Stimulated activated CD4-positive, alpha-beta T cell treated with anti-CD3 and anti-CD28 coated beads, Interleukin-4, amount 100 ng/mL, for 1 hour (primary cell): ENCODE measurements at regions not wholly inside any gene's neighbourhood (a gene's known extent, or its start where the extent isn't known, plus 50 kb on each side); places are given as distances from the start of the nearest gene placed in this dataset.

ENCODE experiments used
- DNase-seq: peaks from one replicate; pipeline ENCODE4 v3.0.0-alpha.2; 2020

DNA sequence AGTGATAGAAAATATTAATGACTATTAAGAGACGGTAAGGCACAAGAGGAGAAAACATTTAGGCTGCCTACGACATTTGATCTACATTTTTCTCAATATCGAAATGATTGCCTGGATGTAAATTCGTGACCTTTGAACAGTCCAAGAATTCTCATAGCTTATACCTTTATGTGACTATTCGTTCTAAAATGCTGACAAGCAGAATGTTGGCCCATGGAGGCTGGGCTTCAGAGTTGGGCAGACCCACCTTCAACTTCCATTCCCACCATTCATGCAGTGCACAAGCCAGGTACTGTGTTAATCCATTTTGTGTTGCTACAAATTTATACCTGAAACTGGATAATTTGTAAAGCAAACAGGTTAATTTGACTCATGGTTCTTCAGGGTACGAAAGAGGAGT, 441.4 kb upstream of the COBL start:
- DNase-seq, result no peak

DNA sequence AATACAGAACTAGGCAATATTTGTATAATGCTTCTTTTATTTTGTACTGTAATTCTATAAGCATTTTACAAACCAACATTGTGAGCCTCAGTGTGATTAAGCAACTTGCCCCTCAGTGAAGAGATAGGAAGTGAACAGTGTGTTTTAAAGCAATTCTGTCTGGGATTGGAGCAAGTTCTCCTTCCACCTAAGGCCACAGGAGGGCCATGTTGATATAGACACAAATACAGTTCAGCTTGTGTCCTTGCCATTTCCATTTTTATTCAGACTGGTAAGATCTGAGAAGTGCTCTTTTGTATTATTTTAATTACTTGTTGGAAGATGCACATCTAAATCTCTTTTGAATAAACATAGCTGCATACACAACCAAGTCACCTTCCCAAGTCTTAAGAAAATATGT, 416.3 kb upstream of the COBL start:
- no peak for DNase-seq

DNA sequence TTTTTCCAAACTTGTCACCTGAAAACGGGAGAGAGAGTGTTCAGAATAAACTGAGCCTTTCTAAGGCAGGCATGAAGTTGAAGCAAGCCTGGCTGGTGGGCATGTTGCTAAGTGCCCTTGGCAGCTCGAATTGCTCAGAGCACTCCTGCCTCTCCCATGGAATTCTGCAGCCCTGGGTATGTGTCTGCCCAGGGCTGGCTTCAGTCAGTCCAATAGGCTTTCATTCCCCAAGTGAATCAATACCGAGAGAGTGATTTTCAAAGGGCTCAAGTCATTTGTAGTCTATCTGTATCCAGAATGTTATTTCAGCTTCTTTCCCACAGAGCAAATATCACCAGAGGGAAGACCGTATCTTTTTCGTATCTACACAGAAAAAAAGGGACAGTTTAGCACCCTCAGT, 415.5 kb upstream of the COBL start:
- DNase-seq, result no peak

DNA sequence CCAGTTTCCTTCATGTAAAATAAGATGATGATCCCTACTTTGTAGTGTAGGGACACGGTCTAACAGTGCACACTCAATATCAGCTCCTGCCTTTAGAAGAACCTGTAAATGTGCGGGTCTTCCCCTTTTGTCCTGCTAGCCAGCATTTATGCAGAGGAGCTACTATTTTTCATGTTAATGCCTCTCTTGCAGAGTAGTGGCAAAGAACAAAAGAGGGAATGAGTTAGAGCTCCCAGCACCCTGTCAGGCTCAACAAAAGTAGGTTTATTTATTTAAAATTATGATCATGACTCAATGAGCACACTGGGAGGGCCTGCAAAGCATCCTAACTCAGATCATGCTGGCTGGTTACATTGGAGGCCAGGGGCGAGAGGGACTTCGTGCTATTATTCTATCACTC, 414.5 kb upstream of the COBL start:
- no peak for DNase-seq

DNA sequence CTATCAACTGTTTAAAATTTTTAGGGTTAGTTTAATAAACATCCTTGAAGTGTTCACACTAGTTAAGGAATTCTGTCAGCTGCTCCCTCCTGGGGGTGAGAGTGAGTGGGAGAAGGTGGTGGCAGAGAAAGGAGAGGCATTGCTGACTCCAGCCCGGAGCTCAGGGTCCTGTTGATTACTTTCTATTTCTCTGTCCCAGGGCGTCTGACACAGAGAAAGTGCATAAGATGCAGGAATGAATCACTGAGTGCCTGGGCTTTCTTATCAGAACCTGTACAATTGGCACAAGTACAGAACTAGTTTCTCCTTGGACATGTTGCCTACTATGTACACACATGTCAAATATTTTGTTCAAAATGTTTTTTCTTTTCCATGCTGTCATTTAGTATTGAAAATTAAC, 410.8 kb upstream of the COBL start:
- DNase-seq, result no peak

DNA sequence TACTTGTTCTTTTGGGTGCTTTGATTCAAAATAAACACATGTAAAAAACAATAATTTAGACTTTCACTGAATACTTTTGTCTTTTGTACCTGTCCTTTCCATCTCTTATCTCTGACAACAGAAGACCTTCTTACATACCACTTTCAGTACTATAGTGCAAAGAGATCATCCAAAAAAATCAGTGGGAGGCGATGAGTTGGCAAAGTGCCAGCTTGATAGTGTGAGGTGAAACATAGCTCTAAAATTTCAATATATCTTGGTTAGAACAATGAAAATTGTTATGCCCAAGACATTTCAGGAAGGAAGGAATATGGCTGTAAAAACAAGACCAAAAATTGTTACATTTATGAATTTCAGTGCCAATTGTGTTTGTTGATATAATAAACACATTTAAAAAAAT, 390.2 kb upstream of the COBL start:
- DNase-seq, result no peak

DNA sequence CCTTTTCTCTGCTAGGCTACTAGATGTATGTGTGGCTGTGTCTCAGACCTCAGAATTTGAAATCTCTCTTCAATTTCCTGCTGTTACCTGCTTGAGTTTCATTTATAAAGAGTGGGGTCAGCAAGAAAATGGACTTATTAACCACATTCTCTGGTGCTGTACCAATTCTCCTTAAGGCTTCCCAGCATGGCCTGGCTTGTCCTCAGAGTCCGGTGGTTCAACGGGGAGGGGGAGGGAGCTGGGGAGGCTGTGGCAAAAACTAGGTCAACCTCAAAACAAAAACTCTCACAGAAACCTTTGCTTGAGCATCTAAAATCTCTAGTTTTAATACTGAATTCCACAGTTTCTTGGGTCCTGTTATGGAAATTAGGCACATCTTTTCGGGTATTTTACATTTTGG, 389.1 kb upstream of the COBL start:
- no peak for DNase-seq

DNA sequence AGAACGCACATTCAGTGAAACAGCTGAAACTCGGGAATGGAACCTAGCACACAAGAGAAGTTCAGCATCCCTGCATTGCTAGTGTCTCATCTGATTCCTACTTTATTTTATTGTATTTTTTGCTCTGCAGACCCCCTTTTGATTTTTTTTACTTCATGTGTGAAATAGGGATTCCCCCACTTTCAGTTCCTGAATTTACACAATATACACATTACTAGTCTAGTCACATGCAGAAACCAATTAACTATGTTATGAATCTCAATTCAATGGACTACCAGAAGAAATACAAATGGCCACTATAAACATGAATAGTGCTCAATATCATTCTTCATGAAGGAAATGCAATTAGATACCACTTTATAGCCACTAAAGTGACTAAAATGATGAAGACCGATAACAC, 386.1 kb upstream of the COBL start:
- DNase-seq, result no peak

DNA sequence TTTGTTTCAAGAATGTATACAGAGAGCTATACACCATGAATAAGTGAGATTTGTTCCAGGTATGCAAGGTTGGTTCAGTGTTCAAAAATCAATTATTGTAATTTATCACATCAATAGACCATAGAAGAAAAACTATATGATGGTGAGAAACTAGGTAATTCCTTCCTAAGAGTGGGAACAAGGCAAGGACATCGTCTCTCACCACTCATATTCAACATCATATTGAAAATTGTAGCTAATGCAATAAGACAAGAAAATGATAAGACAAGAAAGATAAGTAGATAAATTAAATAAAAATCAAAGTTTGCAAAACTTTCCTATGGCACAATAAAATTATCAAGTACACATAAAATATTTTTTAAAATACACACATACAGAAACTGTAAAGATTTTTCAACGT, 385.3 kb upstream of the COBL start:
- no peak for DNase-seq

DNA sequence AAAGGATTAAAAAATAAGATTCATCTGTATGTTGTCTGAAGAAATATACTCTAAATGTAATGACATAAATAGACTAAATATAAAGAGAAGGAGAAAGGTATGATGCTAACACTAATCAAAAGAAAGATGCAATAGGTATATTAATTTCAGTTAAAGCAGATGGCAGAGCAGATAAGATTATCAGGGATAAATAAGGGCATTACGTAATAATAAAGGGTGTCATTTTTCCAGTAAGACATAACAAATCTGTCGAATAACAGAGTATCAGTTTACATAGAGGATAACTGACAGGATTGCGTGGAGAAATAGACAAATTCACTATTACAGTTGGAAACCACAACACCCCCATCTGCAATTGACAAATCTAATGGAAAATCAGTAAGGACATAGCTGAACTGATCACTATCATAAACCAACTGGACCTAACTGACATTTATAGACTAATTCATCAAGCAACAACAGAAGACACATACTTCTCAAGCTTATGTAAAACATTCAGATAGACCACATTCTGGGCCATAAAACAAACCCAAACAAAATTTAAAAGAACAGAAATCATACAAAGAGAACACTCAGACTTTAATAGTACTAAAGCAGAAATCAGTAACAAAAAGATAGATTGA, 384.1 kb upstream of the COBL start:
- no peak for DNase-seq

DNA sequence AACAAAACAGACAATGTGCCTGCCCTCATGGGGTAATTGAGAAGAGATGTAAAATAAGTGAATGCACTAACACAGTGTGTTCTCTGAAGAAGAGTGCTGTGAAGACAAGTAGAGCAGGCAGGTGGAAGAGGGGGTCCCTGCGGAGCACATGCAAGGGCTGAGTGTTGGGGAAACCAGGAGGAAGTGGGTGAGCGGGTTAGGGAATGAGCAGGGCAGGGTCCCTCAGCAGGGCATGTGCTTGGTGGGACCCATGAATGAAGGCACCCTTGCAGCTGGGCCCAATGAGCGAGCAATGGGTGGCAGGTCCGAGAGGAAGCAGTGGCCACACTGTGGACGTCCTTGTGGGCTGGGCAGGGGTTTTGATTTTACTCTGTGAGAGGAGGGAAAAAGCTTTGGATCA, 376.6 kb upstream of the COBL start:
- no peak for DNase-seq

DNA sequence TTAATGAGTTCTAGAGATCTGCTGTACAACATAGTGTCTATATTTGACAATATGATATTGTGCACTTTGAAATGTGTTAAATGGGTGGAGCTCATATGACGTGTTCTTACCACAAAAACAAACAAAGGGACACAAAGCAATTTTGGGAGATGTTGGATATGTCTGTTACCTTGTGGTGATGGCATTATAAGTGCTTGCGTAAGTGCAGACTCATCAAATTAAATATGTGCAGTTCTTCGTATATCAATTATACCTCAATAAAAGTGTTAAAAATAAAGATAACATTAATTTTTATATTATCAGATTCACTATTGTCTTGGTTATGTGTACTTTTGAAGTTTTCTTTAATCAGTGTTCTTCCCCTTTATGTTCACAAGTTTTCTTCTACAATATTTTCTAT, 372.9 kb upstream of the COBL start:
- no peak for DNase-seq

DNA sequence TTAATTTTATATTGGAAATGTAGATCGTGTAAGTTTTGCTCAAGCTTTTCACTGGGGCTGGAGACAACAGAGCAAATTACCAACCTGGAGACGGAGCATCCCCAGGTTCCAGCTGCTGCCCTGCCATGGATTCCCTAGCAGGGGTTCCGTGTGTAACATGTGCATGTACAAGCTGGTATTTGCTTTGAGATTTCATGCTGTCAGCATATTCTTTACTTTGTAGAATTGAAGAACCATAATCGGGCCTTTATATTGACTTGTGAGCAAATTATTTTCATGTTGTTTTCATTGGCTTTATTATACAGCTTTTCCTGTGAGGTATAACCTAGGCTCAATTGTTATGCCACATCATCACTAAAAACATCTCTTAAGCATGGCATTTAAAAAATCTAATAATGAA, 369.2 kb upstream of the COBL start:
- no peak for DNase-seq

DNA sequence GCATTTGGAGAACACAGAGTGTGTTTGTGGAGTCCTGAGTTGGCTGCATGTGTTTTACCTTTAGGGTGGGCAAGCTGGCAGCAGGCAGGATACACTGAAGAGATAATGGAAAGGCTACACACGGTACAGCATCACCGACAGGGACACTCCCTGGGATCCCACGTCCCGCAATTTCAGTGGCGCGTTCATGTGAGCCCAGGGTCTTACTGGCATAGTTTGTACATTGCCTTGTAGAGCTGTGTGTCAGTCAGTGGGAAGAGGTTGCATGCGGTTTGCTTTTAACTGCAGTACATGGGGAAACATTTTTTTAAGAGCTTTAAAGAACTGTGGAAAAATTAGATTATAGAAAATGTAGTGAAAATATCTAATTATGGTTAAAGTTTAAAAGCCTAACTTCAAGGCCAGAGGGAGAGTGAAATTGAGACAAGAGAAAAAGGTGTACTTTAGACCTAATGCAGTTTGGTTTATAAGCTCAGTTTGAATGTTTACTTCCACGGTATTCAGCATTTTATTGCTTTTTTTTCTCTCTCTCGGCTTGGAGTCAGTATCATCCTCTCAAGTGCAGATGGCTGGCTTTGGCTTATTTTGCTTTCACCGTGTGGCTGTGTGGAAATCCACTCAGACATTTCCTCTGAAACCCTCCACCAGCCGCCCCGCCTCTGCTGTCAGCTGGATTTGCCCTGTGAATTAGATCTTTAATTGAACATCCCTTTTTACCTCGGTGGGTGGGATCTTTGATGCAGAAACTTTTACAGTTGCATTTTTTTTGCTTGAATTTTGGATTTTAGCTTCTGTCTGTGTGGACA, 364.2 kb upstream of the COBL start:
- DNase-seq, result no peak

DNA sequence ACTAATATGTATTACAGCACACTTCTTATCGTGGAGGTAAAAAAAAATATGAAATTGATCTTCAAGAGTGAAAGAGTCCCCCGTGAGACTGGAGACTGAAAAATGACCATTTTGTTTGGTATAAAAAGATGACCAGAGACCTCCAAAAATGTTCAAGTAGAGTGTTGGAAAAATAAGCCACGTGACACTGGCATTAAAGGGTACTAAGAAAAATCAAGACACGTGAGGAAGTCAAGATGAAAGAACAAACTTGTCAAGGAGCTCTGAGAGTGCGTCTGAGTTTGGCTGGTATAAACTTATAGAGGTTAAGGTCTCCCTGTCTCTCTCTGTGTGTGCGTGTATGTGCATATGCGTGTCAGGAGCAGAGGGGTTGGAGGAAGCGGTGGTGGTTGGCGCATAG, 362.7 kb upstream of the COBL start:
- no peak for DNase-seq

DNA sequence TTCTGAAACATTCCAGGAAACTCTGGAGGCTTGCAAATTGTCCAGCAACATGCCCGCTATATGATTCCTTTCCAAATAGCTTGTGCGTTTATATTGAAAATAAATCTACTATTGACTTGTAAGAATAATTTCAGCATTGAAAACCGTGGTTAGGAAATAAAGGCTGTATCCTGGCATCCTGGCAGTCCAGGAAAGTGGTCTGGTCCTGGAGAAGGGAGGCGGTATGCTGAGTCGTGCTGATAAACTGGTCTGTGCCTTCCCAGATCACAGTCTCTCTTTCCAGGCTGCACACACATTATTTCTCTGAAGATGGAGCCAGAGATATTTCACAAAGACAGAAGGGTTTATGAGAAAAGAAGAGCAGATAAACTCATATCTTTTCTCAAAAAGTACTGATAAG, 350.1 kb upstream of the COBL start:
- no peak for DNase-seq

DNA sequence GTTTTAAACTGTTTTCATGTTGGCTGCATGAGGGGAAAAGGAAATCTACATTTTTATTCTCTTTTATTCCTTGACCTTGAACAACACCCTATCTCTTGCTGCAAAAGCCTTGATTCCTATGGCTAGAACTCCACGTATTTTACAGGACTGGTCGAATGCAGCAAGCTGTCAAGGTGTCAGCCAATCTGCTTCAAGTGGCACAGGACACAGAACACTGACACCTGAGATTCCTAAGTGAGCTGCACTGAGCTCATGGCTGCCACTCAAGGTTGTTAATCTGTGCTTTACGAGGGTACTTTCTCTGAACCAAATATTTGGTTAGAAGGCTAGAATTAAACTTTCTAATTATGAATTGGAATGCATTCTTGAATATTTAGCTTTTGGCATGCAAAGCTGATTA, 349.7 kb upstream of the COBL start:
- DNase-seq, result no peak

DNA sequence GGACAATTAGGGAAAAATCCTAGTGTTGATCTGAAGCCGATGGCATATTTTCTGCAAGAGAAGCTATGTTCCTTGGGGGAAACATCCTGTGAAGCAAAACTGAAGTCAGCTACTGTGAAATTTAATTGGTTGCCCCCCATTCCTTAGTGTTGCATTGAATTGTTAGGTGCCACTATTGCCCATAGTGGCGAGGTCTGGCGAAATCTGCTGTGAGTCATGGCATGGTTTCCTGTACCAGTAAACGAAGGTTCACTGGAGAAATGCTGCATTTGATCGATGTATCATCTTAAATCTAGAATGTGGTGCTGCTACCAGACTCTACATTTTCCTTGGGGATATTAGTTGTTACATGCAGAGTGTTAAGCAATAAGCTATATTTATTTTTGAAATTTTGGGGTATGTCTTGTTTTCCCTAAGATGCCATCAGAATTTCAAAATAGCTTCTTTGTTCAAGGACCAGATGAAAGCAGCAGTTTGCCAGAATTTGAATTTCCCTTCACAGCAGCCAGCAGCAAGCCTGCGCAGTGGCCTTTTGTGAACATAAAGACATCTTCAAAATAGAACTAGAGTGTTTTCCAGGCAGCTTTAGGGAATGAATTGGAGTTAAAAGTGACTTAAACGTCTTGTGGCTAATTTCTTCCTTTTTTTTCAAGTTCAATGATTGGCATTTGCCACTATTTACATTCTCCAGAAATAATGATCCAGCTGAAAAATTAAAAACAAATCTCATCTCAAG, 348.6 kb upstream of the COBL start:
- DNase-seq, result no peak

DNA sequence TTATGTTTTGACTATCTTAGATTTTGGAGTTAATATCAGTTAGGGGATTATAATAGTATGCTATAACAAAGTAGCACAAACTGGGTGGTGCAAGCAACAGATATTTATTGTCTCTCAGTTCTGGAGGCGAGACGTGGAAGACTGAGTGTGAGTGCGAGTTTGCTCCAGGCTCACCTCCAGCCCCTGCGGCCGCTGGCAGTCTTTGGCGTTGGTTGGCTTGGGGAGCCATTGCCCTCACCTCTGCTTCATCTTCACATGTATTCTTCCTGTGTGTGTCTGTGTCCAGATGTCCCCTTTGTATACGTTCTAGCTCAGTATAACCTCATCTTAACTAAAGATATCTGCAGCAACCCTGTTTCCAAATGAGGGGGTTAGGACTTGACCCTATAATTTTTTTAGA, 343.9 kb upstream of the COBL start:
- DNase-seq, result no peak

DNA sequence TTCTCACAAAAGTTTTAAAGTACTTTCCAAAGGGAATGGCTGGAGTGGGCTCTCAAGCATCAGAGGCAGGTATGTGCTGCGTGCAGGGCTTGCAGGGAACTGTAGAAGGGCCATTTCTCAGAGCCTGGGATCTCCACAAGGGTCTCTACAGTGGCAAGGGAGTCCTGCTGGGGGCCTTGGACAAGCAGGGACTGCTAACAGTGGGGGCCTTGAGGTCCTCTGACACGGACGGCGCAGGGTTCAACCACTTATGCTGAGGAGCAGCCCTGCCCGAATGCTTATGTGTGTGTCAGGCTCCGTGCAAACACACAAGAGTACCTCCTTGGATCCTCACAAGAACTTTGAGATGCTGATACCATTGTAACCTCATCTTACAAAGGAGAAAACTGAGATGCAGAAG, 342.1 kb upstream of the COBL start:
- DNase-seq, result no peak

DNA sequence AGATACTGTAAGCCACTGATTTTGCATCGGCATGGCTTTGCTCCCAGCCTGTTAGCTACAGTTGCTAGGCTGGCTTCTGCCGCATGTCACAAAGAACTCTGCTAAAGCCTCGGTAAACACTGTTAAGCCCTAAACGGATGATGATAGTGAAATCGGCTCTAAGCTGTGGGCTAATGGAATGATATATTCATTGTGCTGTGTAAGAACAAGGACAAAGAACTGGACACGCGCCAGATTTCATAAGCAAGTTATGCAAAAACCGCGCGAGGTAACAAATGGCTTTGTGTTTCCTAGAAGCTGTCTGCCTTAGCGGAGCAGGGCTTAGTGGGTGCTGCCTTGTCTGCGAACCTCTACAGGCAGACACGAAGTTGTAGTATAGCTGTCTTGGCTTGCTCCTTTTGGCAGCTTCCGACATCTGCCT, 331.3 kb upstream of the COBL start:
- DNase-seq, result no peak

DNA sequence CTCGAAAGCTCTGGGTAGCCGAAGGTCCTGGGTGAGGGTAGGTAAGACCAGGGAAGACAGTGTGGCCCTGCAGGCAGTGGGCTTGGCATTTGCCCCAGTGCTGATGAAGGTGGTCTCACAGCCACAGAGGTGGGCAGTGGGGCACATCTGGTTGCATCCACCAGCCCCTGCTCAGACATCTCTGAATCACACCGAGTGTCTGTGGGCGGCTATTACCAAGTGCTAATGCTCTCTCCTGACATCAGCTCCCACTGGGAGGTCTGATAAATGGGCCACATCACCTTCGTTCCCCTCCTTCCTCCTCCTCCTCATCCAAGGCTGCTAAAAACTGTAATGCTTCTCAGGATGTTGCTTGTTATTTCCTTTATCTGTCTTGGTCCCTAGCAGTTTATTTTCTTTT, 330.9 kb upstream of the COBL start:
- DNase-seq, result no peak

DNA sequence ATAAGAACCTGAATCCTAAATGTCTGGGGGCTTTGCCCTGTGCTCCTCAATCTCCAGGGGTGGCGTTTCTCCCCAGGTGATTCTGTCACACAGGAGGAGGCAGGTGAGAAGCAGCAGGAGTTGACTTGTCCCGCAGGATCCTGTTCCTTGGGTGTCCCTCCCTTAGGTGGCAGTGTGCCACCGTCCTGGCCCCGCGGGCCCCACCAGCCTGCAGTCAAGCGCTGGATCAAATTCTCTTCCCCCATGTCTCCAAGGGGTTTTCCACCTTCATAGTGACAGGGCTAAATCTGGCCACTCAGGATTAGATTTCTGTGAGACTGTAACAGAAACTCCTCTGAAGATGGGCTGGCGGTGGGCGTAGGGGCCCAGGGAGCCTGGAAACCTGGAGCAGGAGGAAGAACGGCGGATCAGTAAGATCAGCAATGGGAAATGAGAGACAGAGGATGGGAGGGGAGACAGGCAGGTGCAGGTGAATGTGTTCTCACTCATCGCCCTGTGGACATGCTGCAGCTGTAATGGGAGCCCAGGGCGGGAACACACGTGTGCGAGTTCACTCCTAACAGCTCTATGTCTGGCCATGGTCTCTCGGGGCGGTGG, 329.2 kb upstream of the COBL start:
- no peak for DNase-seq

DNA sequence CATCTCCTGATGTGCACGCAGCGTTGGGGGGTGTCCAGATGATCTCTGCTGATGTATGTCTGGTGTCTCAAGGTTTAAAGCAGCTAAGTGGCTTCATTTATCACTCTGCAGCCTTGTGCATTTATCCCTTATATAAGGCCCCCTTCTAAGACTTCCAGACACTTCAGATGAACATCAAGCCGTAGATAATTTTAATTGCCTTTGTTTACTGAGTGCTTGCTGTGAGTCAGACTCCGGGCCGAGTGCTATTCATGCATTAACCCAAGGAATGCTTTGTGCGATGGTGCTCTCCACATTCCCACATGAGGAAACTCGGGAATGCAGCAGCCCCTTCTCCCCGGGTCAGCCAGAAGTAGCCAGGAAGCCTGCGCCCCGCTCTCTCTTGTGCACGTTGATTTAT, 328.6 kb upstream of the COBL start:
- DNase-seq, result no peak
